ENCODE measurements at regions not wholly inside any gene's neighbourhood (a gene's known extent, or its start where the extent isn't known, plus 50 kb on each side); places are given as distances from the start of the nearest gene placed in this dataset.

DNA sequence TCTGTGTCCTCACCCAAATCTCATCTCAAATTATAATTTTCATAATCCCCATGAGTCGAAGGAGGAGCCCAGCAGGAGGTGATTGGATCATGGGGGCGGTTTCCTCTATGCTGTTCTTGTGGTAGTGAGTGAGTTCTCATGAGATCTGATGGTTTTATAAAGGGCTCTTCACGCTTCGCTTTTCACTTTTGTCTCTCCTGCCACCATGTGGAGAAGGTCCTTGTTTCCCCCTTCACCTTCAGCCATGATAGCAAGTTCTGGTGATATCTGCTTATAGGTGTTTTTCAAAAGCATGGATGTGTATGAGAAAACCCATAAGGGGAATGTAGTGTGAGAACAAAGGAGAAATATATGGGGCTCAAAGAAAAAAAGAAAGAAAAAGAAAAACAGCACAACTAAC, 405.9 kb upstream of the RGS18 start:
- H3K27ac ChIP-seq (ENCODE audit: low read length) = no peak overlapping the region
- ATAC-seq = no peak
- Mint-ChIP-seq H3K4me3 (no peak overlapping the region), H3K36me3 (peaks cover 6% of the 10 kb centered on the region), H3K27me3 (ENCODE audit: low read depth in 2 of 2) (no peaks in the 10 kb centered on the region), H3K4me1 (no peaks in the 10 kb centered on the region), H3K27ac (no peak overlapping the region), H3K9me3 (peaks cover 13 to 23% of the 10 kb centered on the region in 2 donors)
- H3K4me3 ChIP-seq (ENCODE audit: low read length) = no peak overlapping the region
- no peaks in the 10 kb centered on the region for H3K27me3 ChIP-seq (ENCODE audit: control insufficient read depth, insufficient read depth, low read length)
- no peak for DNase-seq
- 94% methylated on average over 3 of the region's 4 CpGs for WGBS (ENCODE audit: insufficient coverage)
- H3K36me3 ChIP-seq (ENCODE audit: control insufficient read depth, insufficient read depth, low read length) = no peaks in the 10 kb centered on the region
- TF ChIP-seq CTCF (IDR thresholded peaks at IDR 0.05) = no peak
- H3K9me3 ChIP-seq (ENCODE audit: control insufficient read depth, insufficient read depth, low read length) = no peaks in the 10 kb centered on the region
- intact Hi-C loops (cut with micrococcal nuclease) = no loop called here
- H3K4me1 ChIP-seq (ENCODE audit: control insufficient read depth, insufficient read depth, low read length) = no peaks in the 10 kb centered on the region

DNA sequence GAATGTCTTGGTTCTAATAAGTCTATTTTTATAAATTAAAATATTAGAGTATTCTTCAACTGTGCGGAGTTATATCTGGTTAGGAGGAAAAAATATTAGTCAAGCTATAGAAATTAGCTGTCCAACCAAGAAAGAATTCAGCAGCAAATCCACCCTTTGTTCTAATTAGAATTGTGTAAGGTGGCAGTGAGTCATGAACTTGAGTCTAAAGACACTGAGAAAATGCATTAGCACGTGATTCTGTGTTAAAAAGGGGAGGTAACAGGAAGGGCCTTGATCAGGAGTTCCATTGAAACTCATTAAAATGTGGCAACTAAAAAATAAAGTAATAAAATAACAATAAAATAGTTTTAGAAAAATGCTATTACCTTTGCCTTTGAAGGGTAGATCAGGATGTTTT, 398.2 kb upstream of the RGS18 start:
- Histone ChIP-seq H3K4me1 (ENCODE audit: control insufficient read depth, insufficient read depth, low read length) (no peaks in the 10 kb centered on the region), H3K9me3 (ENCODE audit: control insufficient read depth, insufficient read depth, low read length) (no peaks in the 10 kb centered on the region), H3K27me3 (ENCODE audit: control insufficient read depth, insufficient read depth, low read length) (no peaks in the 10 kb centered on the region), H3K27ac (ENCODE audit: low read length) (no peak overlapping the region), H3K36me3 (ENCODE audit: control insufficient read depth, insufficient read depth, low read length) (no peaks in the 10 kb centered on the region), H3K4me3 (ENCODE audit: low read length) (no peak overlapping the region)
- Mint-ChIP-seq H3K4me1 (no peaks in the 10 kb centered on the region), H3K27me3 (ENCODE audit: low read depth in 2 of 2) (no peaks in the 10 kb centered on the region), H3K4me3 (no peak overlapping the region), H3K36me3 (no peaks in the 10 kb centered on the region), H3K27ac (no peak overlapping the region), H3K9me3 (peaks cover 12 to 14% of the 10 kb centered on the region in 2 donors)
- ATAC-seq = no peak
- WGBS (ENCODE audit: insufficient coverage) = 82% methylated on average over 1 of the region's 2 CpGs
- DNase-seq = no peak
- intact Hi-C loops (cut with micrococcal nuclease) = no loop called here
- no peak for TF ChIP-seq CTCF (IDR thresholded peaks at IDR 0.05)

DNA sequence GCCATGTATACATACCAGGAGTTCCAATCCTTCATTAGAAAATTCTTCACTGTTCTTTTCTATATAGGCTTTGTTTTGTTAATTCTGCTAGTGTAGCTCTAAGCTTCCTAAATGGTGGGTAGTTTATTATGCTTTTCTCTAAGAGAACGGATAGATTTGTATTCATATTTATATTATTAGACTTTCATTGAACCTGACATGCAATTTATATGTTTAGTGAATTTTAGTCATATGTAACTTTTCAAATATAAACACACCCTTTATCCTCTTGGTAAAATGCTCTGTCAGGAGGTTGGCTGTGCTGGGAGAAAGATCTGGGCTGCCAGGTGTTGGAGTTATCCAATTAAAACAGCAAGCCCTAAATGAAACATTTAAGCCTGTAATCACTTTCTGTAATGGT, 369.7 kb upstream of the RGS18 start:
- ATAC-seq = no peak
- intact Hi-C loops (cut with micrococcal nuclease) = no loop called here
- DNase-seq = no peak
- H3K27ac Mint-ChIP-seq = no peak overlapping the region
- H3K4me3 ChIP-seq (ENCODE audit: low read length) = no peak overlapping the region
- TF ChIP-seq CTCF (IDR thresholded peaks at IDR 0.05) = no peak
- no peak overlapping the region for H3K27ac ChIP-seq (ENCODE audit: low read length)
- no peak overlapping the region for H3K4me3 Mint-ChIP-seq
- no peaks in the 10 kb centered on the region for H3K4me1 ChIP-seq (ENCODE audit: control insufficient read depth, insufficient read depth, low read length)
- H3K4me1 Mint-ChIP-seq = no peaks in the 10 kb centered on the region
- no peaks in the 10 kb centered on the region for H3K9me3 ChIP-seq (ENCODE audit: control insufficient read depth, insufficient read depth, low read length)
- no peaks in the 10 kb centered on the region for H3K27me3 ChIP-seq (ENCODE audit: control insufficient read depth, insufficient read depth, low read length)
- no CpG with 5 or more reads among the region's 1 CpG for whole genome bisulfite sequencing (ENCODE audit: insufficient coverage)
- peaks cover 7 to 23% of the 10 kb centered on the region in 2 donors for H3K9me3 Mint-ChIP-seq
- H3K36me3 Mint-ChIP-seq = no peaks in the 10 kb centered on the region
- no peaks in the 10 kb centered on the region for H3K36me3 ChIP-seq (ENCODE audit: control insufficient read depth, insufficient read depth, low read length)
- no peaks in the 10 kb centered on the region for H3K27me3 Mint-ChIP-seq (ENCODE audit: low read depth in 2 of 2)

DNA sequence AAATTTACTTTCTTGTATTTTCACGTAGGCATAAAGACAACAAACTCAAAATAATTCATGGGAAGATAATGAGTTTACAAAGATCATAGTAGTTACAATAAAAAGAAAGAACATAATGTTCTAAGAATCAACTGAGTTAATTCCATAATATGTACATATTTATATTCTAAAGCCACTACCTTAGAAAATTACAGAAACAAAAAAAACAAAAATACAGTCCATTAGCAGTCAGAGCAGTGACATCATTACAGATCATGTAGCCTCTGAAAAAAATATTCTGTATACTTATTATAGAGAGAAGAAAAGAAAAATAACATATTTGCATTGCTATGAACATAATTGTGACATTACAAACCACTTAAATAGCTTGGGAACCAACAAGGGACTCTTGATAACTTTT, 360.1 kb upstream of the RGS18 start:
- Mint-ChIP-seq H3K4me1 (no peaks in the 10 kb centered on the region), H3K27ac (no peak overlapping the region), H3K36me3 (no peaks in the 10 kb centered on the region), H3K9me3 (peaks cover 0 to 3% of the 10 kb centered on the region in 2 donors), H3K27me3 (ENCODE audit: low read depth in 2 of 2) (no peaks in the 10 kb centered on the region), H3K4me3 (no peak overlapping the region)
- intact Hi-C loops (cut with micrococcal nuclease) = no loop called here
- Histone ChIP-seq H3K27me3 (ENCODE audit: control insufficient read depth, insufficient read depth, low read length) (no peaks in the 10 kb centered on the region), H3K4me3 (ENCODE audit: low read length) (no peak overlapping the region), H3K27ac (ENCODE audit: low read length) (no peak overlapping the region), H3K9me3 (ENCODE audit: control insufficient read depth, insufficient read depth, low read length) (no peaks in the 10 kb centered on the region), H3K4me1 (ENCODE audit: control insufficient read depth, insufficient read depth, low read length) (no peaks in the 10 kb centered on the region), H3K36me3 (ENCODE audit: control insufficient read depth, insufficient read depth, low read length) (no peaks in the 10 kb centered on the region)
- DNase-seq (no peak), ATAC-seq (no peak)
- WGBS (ENCODE audit: insufficient coverage) = no CpG with 5 or more reads among the region's 1 CpG
- TF ChIP-seq CTCF (IDR thresholded peaks at IDR 0.05) = no peak

Measured in natural killer cell (primary cell).